Panc1 (cell line): ENCODE measurements at regions not wholly inside any gene's neighbourhood (a gene's known extent, or its start where the extent isn't known, plus 50 kb on each side); places are given as distances from the start of the nearest gene placed in this dataset.

Experiments used
- SIN3A ChIP-seq: IDR thresholded peaks from 2 replicates; pipeline ENCODE4 v1.6.1; 2012; ENCODE audit warnings: low read depth, mild to moderate bottlenecking, low read length, moderate library complexity, borderline replicate concordance; ENCODE audit not compliant: insufficient read depth
- TCF7L2 ChIP-seq: IDR thresholded peaks from 2 replicates; pipeline ENCODE4 v1.6.1; 2011; ENCODE audit warnings: mild to moderate bottlenecking, low read depth, low read length, inconsistent platforms
- TF ChIP-seq, protein P1 (sequence below): fragments of 450-650 bp; IDR thresholded peaks from 2 replicates; pipeline ENCODE4 v1.5.1; 2017; ENCODE audit warnings: mild to moderate bottlenecking
- TF ChIP-seq, protein P2 (sequence below), 2 experiments: IDR thresholded peaks; 2 replicates each; pipeline ENCODE4 v1.6.1; 2011 to 2012; ENCODE audit warnings: low read depth in 2 of 2, control low read depth in 1 of 2, low read length in 1 of 2, mild to moderate bottlenecking in 1 of 2, moderate library complexity in 1 of 2; ENCODE audit not compliant: insufficient read depth in 1 of 2

DNA sequence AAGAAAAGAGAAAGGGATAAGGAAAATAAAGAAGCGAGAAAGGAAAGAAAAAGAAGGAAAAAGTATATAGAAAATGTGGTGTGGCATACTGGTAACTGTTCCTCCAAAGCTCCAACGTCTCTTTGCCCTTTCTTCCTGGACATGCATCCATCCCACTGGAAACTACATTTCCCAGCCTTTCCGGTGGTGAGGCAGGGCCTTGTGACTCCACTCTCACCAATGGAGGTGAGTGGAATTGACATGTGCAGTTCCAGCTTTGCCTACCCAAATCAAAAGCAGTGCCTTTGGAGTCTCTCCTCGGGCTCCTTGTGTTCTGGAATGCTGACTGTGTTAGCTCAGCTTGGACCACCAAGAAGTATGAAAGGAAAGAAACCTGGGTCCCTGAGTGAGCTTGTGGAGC is 161.2 kb downstream of the KCNA5 start:
- TF ChIP-seq SIN3A (no peak), TCF7L2 (no peak)
- TF ChIP-seq, protein P1, sequence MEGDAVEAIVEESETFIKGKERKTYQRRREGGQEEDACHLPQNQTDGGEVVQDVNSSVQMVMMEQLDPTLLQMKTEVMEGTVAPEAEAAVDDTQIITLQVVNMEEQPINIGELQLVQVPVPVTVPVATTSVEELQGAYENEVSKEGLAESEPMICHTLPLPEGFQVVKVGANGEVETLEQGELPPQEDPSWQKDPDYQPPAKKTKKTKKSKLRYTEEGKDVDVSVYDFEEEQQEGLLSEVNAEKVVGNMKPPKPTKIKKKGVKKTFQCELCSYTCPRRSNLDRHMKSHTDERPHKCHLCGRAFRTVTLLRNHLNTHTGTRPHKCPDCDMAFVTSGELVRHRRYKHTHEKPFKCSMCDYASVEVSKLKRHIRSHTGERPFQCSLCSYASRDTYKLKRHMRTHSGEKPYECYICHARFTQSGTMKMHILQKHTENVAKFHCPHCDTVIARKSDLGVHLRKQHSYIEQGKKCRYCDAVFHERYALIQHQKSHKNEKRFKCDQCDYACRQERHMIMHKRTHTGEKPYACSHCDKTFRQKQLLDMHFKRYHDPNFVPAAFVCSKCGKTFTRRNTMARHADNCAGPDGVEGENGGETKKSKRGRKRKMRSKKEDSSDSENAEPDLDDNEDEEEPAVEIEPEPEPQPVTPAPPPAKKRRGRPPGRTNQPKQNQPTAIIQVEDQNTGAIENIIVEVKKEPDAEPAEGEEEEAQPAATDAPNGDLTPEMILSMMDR, result no peak
- TF ChIP-seq, protein P2, sequence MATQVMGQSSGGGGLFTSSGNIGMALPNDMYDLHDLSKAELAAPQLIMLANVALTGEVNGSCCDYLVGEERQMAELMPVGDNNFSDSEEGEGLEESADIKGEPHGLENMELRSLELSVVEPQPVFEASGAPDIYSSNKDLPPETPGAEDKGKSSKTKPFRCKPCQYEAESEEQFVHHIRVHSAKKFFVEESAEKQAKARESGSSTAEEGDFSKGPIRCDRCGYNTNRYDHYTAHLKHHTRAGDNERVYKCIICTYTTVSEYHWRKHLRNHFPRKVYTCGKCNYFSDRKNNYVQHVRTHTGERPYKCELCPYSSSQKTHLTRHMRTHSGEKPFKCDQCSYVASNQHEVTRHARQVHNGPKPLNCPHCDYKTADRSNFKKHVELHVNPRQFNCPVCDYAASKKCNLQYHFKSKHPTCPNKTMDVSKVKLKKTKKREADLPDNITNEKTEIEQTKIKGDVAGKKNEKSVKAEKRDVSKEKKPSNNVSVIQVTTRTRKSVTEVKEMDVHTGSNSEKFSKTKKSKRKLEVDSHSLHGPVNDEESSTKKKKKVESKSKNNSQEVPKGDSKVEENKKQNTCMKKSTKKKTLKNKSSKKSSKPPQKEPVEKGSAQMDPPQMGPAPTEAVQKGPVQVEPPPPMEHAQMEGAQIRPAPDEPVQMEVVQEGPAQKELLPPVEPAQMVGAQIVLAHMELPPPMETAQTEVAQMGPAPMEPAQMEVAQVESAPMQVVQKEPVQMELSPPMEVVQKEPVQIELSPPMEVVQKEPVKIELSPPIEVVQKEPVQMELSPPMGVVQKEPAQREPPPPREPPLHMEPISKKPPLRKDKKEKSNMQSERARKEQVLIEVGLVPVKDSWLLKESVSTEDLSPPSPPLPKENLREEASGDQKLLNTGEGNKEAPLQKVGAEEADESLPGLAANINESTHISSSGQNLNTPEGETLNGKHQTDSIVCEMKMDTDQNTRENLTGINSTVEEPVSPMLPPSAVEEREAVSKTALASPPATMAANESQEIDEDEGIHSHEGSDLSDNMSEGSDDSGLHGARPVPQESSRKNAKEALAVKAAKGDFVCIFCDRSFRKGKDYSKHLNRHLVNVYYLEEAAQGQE (IDR thresholded peaks at IDR 0.05; ENCODE audit: insufficient read depth in 1 of 2, low read depth in 2 of 2, low read length in 1 of 2), result no peak
